ENCODE measurements at regions not wholly inside any gene's neighbourhood (a gene's known extent, or its start where the extent isn't known, plus 50 kb on each side); places are given as distances from the start of the nearest gene placed in this dataset.

DNA sequence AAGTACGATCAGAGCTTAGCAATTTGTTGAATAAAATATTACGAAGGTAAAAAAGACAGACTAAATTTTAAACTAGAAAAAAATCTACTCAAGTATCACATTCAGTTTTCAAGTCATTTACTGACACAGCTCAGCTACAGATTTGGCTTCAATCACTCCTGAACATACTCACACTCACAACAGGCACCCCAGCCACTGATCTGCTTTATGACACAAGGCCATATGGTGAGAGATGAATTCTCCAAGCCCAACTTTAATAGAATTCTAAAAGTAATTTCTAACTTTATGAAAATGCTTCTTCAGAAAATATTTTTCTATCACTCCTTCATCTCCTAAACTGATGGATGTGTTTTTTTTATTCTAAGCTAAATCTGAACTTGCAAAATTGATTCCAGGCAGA is 337.1 kb downstream of the HHIPL2 start:
- H3K9me3 ChIP-seq: no peaks in the 10 kb centered on the region
- H3K4me3 ChIP-seq: no peak overlapping the region
- 76 to 83% (median 77%) methylated on average over 2 of the region's 2 CpGs for WGBS, 5 donors
- no peaks in the 10 kb centered on the region for H3K4me1 ChIP-seq
- H3K36me3 ChIP-seq: no peaks in the 10 kb centered on the region
- TF ChIP-seq CTCF (IDR thresholded peaks at IDR 0.05): no peak
- intact Hi-C loops (cut with DNase I; ENCODE audit: low total_unique reads): no loop called here
- H3K27me3 ChIP-seq: no peaks in the 10 kb centered on the region
- no peak overlapping the region for H3K27ac ChIP-seq
- no peak for DNase-seq

DNA sequence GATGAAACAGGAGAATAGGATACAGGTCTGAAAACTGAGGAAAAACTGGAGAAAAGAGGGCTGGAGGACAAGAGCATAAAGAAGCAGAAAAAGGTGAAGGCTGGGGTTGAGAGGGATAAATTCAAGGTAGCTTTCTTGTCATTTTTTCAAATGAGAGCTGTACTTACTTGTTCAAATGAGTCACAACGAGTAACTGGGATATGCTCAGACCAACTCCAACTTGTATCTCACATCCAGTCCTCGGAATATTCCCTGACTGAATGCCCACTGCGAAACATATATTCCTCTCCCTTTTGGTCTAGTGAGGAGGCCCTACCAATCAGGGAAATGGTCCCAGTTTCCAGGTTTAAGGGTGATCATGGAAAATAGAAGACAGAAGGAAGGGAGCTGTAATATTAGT is 343.4 kb downstream of the HHIPL2 start:
- no peaks in the 10 kb centered on the region for H3K27me3 ChIP-seq
- no peak overlapping the region for H3K4me3 ChIP-seq
- no peaks in the 10 kb centered on the region for H3K9me3 ChIP-seq
- 78 to 87% (median 83%) methylated on average over 3 of the region's 3 CpGs for WGBS, 5 donors
- H3K27ac ChIP-seq: no peak overlapping the region
- no peaks in the 10 kb centered on the region for H3K4me1 ChIP-seq
- no peak for DNase-seq
- intact Hi-C loops (cut with DNase I; ENCODE audit: low total_unique reads): no loop called here
- TF ChIP-seq EP300 (IDR thresholded peaks at IDR 0.05) (no peak), POLR2AphosphoS5 (IDR thresholded peaks at IDR 0.05) (no peak), POLR2A (IDR thresholded peaks at IDR 0.05) (no peak), CTCF (IDR thresholded peaks at IDR 0.05) (no peak)
- no peaks in the 10 kb centered on the region for H3K36me3 ChIP-seq

DNA sequence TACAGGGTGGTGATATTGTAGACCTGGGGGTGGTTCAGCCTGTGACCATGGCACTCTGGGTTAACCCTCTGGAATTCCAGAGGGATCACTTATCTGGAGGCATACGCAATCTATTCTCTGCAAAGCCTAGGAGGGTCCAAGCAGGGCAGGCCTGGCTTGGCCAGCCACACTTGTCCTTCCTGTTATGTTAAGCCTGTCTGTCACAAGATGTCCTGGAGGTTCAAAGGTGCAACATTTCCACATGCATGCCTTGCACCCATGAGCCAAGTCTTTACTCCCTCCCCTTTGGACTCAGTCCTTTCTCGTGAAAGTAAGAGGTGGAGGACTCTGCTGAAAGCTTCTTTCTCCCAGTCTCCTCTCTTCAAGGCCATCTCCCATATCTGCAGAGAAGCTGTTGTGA is 345.1 kb downstream of the HHIPL2 start:
- Histone ChIP-seq H3K27me3 (no peaks in the 10 kb centered on the region), H3K36me3 (no peaks in the 10 kb centered on the region), H3K4me1 (no peaks in the 10 kb centered on the region), H3K27ac (no peak overlapping the region), H3K9me3 (no peaks in the 10 kb centered on the region), H3K4me3 (no peak overlapping the region)
- intact Hi-C loops (cut with DNase I; ENCODE audit: low total_unique reads): no loop called here
- DNase-seq: no peak
- TF ChIP-seq POLR2AphosphoS5 (IDR thresholded peaks at IDR 0.05) (no peak), EP300 (IDR thresholded peaks at IDR 0.05) (no peak), POLR2A (IDR thresholded peaks at IDR 0.05) (no peak), CTCF (IDR thresholded peaks at IDR 0.05) (no peak)
- 63 to 85% (median 74%) methylated on average over 2 of the region's 2 CpGs for WGBS, 5 donors

DNA sequence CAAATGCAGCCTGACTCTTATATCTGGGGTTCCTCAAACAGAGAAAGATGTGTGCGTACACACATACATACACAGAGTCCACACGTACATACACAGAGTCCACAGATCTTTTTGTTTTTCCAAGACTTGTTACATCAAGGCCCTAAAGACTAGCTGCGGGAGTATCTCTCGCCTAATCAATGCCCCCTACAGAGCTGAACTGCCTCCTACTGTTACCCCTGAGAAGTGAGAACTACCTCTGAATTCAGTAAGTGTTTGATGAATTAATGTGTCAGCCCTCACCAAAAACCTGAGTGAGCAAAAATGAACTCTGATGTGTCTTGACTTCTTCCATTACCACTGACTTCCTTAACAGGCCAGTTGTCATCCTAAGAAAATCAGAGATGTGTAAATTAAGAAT is 351.2 kb downstream of the HHIPL2 start:
- H3K9me3 ChIP-seq: no peaks in the 10 kb centered on the region
- TF ChIP-seq CTCF (IDR thresholded peaks at IDR 0.05) (no peak), EP300 (IDR thresholded peaks at IDR 0.05) (no peak)
- no peak for DNase-seq
- H3K27me3 ChIP-seq: no peaks in the 10 kb centered on the region
- intact Hi-C loops (cut with DNase I; ENCODE audit: low total_unique reads): no loop called here
- no peak overlapping the region for H3K4me3 ChIP-seq
- no peaks in the 10 kb centered on the region for H3K4me1 ChIP-seq
- no peak overlapping the region for H3K27ac ChIP-seq
- WGBS, 5 donors: 42 to 78% (median 50%) methylated on average over 4 of the region's 4 CpGs
- H3K36me3 ChIP-seq: no peaks in the 10 kb centered on the region

GRCh38 chr1:222196288-222196687 is 351.6 kb downstream of the HHIPL2 start:
- no peak for DNase-seq
- no peak for TF ChIP-seq CTCF (IDR thresholded peaks at IDR 0.05)
- TF ChIP-seq POLR2A (IDR thresholded peaks at IDR 0.05): no peak
- TF ChIP-seq POLR2AphosphoS5 (IDR thresholded peaks at IDR 0.05): no peak
- TF ChIP-seq EP300 (IDR thresholded peaks at IDR 0.05): no peak
- Histone ChIP-seq H3K9me3 (peaks cover 0 to 3% (median 0%) of the 10 kb centered on the region in 4 donors), H3K36me3 (no peaks in the 10 kb centered on the region), H3K27ac (no peak overlapping the region), H3K4me3 (no peak overlapping the region), H3K27me3 (no peaks in the 10 kb centered on the region), H3K4me1 (no peaks in the 10 kb centered on the region)
- intact Hi-C loops (cut with DNase I; ENCODE audit: low total_unique reads): no loop called here

Measured in stomach (tissue), 8 donors.